Middle frontal gyrus (tissue), 1 donor: ENCODE measurements at regions not wholly inside any gene's neighbourhood (a gene's known extent, or its start where the extent isn't known, plus 50 kb on each side); places are given as distances from the start of the nearest gene placed in this dataset.
"Not testable (repeated sequence)": the region's sequence is repeated elsewhere in the genome, so short reads cannot be mapped to it uniquely, and the experiment has no call there.

ENCODE experiments used
- DNase-seq: peaks from one replicate; pipeline ENCODE4 v3.0.0-alpha.2; 2015; ENCODE audit warnings: low spot score; ENCODE audit errors: extremely low spot score

GRCh38 chr1:48084826-48085225 is 87.6 kb upstream of the TRABD2B start:
- DNase-seq, result no peak

GRCh38 chr1:48082271-48082962 is 85.2 kb upstream of the TRABD2B start:
- no peak for DNase-seq

GRCh38 chr1:48080331-48081255 is 83.4 kb upstream of the TRABD2B start:
- DNase-seq, result no peak

GRCh38 chr1:48079096-48079495 is 81.9 kb upstream of the TRABD2B start:
- no peak for DNase-seq

- DNase-seq, result no peak
Measured at GRCh38 chr1:48077795-48078222, 80.6 kb upstream of the TRABD2B start.

- DNase-seq, result no peak
Measured at GRCh38 chr1:48076017-48076416, 78.8 kb upstream of the TRABD2B start.

- no peak for DNase-seq
Measured at GRCh38 chr1:48073798-48074530, 76.8 kb upstream of the TRABD2B start.

- DNase-seq, result no peak
Measured at GRCh38 chr1:48071513-48071912, 74.3 kb upstream of the TRABD2B start.

- no peak for DNase-seq
Measured at GRCh38 chr1:48070396-48070750, 73.2 kb upstream of the TRABD2B start.

- DNase-seq, result no peak
Measured at GRCh38 chr1:48069662-48070395, 72.6 kb upstream of the TRABD2B start.

- no peak for DNase-seq
Measured at GRCh38 chr1:48068206-48068605, 71.0 kb upstream of the TRABD2B start.

GRCh38 chr1:48066936-48067335 is 69.8 kb upstream of the TRABD2B start:
- DNase-seq, result no peak

GRCh38 chr1:48064693-48065092 is 67.5 kb upstream of the TRABD2B start:
- DNase-seq, result not testable (repeated sequence)

GRCh38 chr1:48062353-48062752 is 65.2 kb upstream of the TRABD2B start:
- DNase-seq, result no peak

- DNase-seq, result peak; percentile 40
Measured at GRCh38 chr1:48061162-48062136, 64.3 kb upstream of the TRABD2B start.

- DNase-seq, result no peak
Measured at GRCh38 chr1:48059289-48059688, 62.1 kb upstream of the TRABD2B start.

- DNase-seq, result no peak
Measured at GRCh38 chr1:48058135-48059025, 61.2 kb upstream of the TRABD2B start.

GRCh38 chr1:48057249-48057648 is 60.1 kb upstream of the TRABD2B start:
- no peak for DNase-seq
